HUDEP-2 (cell line): ENCODE measurements at regions not wholly inside any gene's neighbourhood (a gene's known extent, or its start where the extent isn't known, plus 50 kb on each side); places are given as distances from the start of the nearest gene placed in this dataset.
"Not testable (repeated sequence)": the region's sequence is repeated elsewhere in the genome, so short reads cannot be mapped to it uniquely, and the experiment has no call there.

ENCODE experiments used
- DNase-seq, 76 experiments: peaks; one replicate each; lab custom pipeline; 2025; ENCODE audit not compliant: unreplicated experiment in 76 of 76; lab: John Stamatoyannopoulos, UW

DNA sequence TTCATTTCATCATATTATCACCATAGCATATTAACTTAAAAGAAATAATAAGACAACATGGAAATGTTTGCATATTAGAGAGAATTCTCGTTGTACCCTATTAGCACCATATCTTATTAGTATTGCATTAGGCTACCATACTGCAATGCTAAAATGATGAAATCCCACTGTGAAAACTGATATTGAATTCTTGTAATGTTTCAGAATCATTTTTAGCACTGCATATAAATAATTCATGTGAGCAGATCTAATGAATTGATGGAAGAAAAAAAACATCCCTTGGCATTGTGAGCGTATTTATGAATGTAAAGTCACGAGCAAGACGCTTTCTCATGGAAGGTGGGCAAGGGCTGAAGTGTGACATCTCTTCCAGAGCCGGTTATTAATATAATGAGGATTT, 257.1 kb upstream of the PTBP2 start:
- no peak for DNase-seq

- no peak for DNase-seq
Measured at GRCh38 chr1:96464991-96465390, 256.6 kb upstream of the PTBP2 start.

- DNase-seq = no peak
Measured at GRCh38 chr1:96465441-96465840, 256.1 kb upstream of the PTBP2 start.

GRCh38 chr1:96466842-96467241, 254.7 kb upstream of the PTBP2 start:
- DNase-seq = no peak

GRCh38 chr1:96469726-96470125, 251.9 kb upstream of the PTBP2 start:
- not testable (repeated sequence) for DNase-seq

DNA sequence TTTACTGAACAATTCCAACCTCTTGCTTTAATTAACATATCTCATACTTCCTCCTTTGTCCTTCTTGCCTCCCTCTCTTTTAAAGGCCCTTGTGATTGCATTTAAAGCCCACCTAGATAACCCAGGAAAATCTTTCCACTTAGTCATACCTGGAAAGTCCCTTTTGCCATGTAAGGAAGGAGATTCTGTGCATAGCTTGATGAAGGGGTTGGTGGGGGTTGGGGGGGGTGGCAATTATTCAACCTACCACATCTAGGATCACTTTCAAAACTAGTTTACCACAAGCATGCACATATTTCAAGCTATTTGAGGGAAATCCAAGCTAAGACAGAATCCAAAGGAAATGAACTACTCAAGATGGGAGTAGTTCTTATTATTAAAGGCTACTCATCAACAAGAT, 249.1 kb upstream of the PTBP2 start:
- no peak for DNase-seq

DNA sequence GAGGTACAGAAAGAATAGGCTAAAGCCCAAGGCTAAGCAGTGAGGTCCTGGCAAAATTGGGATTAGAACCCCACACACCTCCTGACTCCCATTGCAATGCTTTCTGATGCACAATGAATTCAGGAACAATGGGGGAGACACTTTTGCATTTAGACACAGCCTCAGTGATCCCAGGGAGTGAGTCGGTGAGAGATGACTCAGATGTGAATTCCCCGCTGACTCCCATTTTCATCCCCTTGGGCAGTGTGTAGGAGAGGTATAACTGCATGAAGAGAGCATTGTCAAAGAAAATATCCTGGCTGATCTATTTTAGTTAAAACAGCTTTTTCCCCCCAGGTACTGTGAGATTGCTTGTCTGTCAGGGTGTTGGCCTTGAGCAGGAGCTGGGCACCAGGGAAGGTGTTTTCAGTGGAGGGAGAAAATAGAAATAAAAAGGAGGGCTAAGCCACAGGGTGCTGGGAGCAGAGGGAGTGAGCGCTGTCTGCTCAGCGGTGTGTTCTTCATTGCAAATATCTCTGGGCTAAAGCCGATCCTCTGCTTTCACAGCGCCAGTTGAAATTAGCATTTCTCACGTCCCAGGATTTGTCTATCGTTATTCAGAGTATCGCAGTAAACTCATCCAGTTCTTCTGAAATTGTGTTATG, 247.7 kb upstream of the PTBP2 start:
- DNase-seq = no peak

DNA sequence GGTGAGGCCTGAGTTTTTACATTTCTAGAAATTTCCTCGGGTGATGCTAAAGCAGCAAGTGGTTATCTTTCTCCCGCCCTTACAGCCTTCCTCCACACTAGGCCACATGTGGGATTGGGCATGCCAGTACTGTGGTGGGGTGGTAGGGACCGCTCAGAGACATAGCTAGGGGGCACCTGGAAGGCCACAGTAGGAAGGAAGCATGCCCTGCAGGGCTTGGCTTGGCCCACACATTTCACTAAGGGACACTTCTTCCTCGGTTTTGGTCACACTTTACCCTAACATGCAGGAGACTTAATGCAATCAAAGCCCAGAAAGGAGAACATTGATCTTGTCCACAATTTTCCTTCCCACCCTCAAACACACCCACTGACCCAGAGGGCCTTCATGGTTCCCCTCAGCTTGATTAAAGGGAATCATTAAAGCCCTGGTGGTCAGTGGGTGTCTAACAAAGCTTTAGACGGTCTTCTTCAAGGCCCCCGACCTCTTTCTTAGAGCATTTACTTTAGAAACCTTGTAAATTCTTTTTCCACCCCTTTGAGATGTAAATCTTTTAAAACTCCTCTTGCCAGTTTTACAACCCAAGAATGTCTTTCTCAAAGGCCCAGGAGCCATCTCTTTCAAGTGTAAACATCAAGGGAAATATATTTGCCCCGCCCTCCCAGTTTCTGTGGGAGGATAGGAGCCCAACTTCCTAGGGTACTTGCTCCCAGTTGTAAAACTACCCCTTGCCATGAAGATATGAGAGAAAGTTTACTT, 246.4 kb upstream of the PTBP2 start:
- no peak for DNase-seq

- no peak for DNase-seq
Measured at GRCh38 chr1:96475903-96476302, 245.7 kb upstream of the PTBP2 start.

GRCh38 chr1:96478228-96478627, 243.4 kb upstream of the PTBP2 start:
- no peak for DNase-seq

DNA sequence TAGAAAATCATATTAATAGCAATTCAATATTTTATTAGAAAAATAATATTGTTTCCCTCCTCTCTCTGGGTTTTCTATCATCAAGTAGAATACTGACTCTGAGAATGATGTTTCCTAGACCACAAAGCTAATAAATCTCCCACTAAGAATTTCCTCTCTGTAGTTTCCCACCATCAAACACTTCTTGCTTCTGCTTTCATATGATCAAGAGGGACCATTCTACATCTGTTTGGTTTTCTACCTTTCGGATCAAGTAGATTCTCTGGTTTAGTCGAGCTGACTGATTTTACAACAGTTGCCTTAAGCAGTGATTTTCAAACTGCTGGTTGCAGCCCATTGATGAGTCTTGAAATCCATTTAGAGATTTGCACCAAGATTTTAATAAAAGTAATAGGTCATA, 240.2 kb upstream of the PTBP2 start:
- no peak for DNase-seq

DNA sequence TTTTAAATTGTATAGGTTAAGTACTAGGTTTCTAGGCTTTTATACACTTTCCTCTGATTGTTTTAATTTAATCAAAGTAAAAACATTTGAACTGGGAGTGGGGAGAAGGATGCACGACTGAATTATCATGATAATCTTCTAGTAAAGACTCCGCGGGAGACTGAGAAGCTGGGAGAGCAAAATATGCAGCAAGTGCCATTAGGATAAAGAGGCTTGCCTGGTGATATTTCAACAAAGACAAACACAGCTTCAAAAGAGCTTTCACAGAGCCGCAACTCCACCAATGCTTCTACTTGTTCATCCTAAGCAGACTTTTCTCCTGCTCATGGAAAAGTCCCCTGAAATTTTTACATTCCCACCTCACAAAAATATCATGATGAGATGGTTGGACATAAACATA, 239.0 kb upstream of the PTBP2 start:
- DNase-seq = no peak

GRCh38 chr1:96487394-96487793, 234.2 kb upstream of the PTBP2 start:
- no peak for DNase-seq

DNA sequence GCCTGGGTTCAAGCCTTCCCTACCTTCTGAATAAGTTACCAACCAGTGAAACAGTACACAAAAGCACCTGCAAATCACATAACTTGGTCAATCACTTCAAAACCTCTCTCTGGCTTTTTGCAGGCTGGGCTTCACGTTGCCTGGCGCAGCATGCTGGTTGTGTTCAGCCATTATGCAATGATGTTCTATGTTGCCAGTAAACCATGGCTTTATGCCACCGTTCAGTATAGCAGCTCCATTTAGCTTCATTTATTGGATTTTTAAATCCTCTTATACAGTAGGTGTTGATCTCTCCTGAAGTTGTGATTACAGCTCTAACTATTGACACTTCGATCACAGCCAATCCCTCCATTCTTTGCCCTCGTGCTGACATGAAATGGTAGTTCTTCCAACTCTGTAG, 233.6 kb upstream of the PTBP2 start:
- DNase-seq = no peak

GRCh38 chr1:96488777-96489176, 232.8 kb upstream of the PTBP2 start:
- no peak for DNase-seq

GRCh38 chr1:96492236-96492635, 229.3 kb upstream of the PTBP2 start:
- no peak for DNase-seq

DNA sequence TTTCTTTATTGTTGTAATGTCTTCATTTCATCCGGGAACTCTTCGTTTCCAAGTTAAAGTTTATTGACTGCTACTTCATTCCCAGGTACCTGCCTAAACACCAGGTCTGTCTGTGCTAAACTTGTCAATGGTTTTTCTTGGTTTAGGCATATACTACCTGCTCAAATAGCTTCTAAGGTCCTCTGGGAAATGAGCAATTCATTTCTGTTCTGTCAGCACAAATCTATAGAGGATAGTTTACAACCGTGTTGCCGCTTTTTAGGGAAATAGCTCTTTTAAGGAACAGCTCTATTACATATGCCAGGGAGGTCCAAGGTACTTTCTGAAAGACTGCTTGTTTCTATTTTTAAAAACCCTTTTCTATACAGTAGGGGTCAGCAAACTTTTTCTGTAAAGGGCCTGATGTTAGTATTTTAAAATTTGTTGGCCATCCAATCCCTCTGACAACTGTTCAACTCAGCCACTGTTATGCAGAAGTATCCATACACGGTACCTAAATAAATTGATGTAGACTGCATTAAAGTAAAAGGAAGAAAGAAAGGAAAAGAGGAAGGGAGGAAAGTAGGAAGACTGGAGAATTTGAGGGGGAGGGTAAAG, 222.7 kb upstream of the PTBP2 start:
- no peak for DNase-seq

- DNase-seq = no peak
Measured at GRCh38 chr1:96508233-96508632, 213.4 kb upstream of the PTBP2 start.

GRCh38 chr1:96509339-96509738, 212.2 kb upstream of the PTBP2 start:
- DNase-seq = no peak

DNA sequence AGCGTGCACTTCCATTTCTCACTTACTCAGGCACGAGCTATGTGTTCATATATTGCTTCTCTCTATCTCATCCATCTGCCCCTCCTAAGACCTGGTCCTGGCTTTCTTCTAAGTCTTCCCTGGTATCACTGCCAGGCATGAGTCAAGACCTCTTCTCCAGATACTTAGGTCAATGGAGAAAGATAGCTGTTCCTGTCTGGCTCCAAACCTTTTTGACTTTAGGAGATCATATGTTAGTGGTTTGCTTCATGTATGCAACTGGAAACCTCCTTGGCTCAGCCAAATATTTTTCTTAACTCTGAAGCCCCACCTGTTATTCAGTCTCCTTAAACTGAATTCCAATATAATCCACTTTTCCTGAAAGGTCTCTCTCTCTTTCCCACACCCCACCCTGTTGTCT, 211.6 kb upstream of the PTBP2 start:
- DNase-seq = no peak

- DNase-seq = no peak
Measured at GRCh38 chr1:96510391-96510790, 211.2 kb upstream of the PTBP2 start.

- no peak for DNase-seq
Measured at GRCh38 chr1:96510911-96511310, 210.7 kb upstream of the PTBP2 start.
